LHCN-M2 (cell line): ENCODE measurements at regions not wholly inside any gene's neighbourhood (a gene's known extent, or its start where the extent isn't known, plus 50 kb on each side); places are given as distances from the start of the nearest gene placed in this dataset.

ENCODE experiments used
- DNase-seq: peaks from one replicate; pipeline ENCODE4 v3.0.0-alpha.2; 2012; ENCODE audit warnings: low read depth

- no peak for DNase-seq
Measured at GRCh38 chr11:115912484-115912945, 408.3 kb upstream of the CADM1 start.

GRCh38 chr11:115911613-115912346 lies 407.6 kb upstream of the CADM1 start:
- no peak for DNase-seq

GRCh38 chr11:115910379-115910778 lies 406.2 kb upstream of the CADM1 start:
- DNase-seq: peak; percentile 26

- no peak for DNase-seq
Measured at GRCh38 chr11:115906171-115906570, 402.0 kb upstream of the CADM1 start.

- peak; percentile 64 for DNase-seq
Measured at GRCh38 chr11:115905341-115906000, 401.3 kb upstream of the CADM1 start.

- no peak for DNase-seq
Measured at GRCh38 chr11:115903179-115903578, 399.0 kb upstream of the CADM1 start.

GRCh38 chr11:115901069-115901468 lies 396.9 kb upstream of the CADM1 start:
- DNase-seq: no peak

- no peak for DNase-seq
Measured at GRCh38 chr11:115900111-115900510, 395.9 kb upstream of the CADM1 start.

GRCh38 chr11:115897707-115898106 lies 393.5 kb upstream of the CADM1 start:
- DNase-seq: no peak

- no peak for DNase-seq
Measured at GRCh38 chr11:115896084-115896483, 391.9 kb upstream of the CADM1 start.

GRCh38 chr11:115895594-115895993 lies 391.4 kb upstream of the CADM1 start:
- no peak for DNase-seq

GRCh38 chr11:115894176-115894575 lies 390.0 kb upstream of the CADM1 start:
- no peak for DNase-seq

GRCh38 chr11:115893461-115894099 lies 389.4 kb upstream of the CADM1 start:
- peak; percentile 15 for DNase-seq

GRCh38 chr11:115892016-115892415 lies 387.8 kb upstream of the CADM1 start:
- DNase-seq: peak; percentile 77

GRCh38 chr11:115891581-115891980 lies 387.4 kb upstream of the CADM1 start:
- DNase-seq: no peak

- DNase-seq: no peak
Measured at GRCh38 chr11:115890500-115890899, 386.3 kb upstream of the CADM1 start.

GRCh38 chr11:115889712-115890111 lies 385.5 kb upstream of the CADM1 start:
- no peak for DNase-seq

GRCh38 chr11:115887727-115888126 lies 383.5 kb upstream of the CADM1 start:
- DNase-seq: no peak

GRCh38 chr11:115887316-115887715 lies 383.1 kb upstream of the CADM1 start:
- DNase-seq: no peak

- no peak for DNase-seq
Measured at GRCh38 chr11:115886422-115886733, 382.2 kb upstream of the CADM1 start.

GRCh38 chr11:115885535-115886421 lies 381.6 kb upstream of the CADM1 start:
- no peak for DNase-seq
